Tibial nerve (tissue), 4 donors: ENCODE measurements at regions not wholly inside any gene's neighbourhood (a gene's known extent, or its start where the extent isn't known, plus 50 kb on each side); places are given as distances from the start of the nearest gene placed in this dataset.

ENCODE experiments used
- DNase-seq, 2 donors: peaks; one replicate each; pipeline ENCODE4 v3.0.0-alpha.2; 2019; ENCODE audit warnings: low spot score in 2 of 2
- H3K27ac ChIP-seq, 4 donors: fragments of 200-600 bp; sonication (generic) in 3 of 4; one replicate each; pipeline ENCODE4 v1.5.1; 2017 to 2019; ENCODE audit warnings: mild to moderate bottlenecking in 1 of 4
- H3K27me3 ChIP-seq, 2 donors: fragments of 200-600 bp; sonication (generic) in 1 of 2; one replicate each; pipeline versions ENCODE4 v1.5.1 to v1.6.0; 2017 to 2019
- H3K36me3 ChIP-seq, 3 donors: fragments of 200-600 bp; sonication (generic); one replicate each; pipeline ENCODE4 v1.5.1; 2018 to 2019
- H3K4me1 ChIP-seq, 4 donors: fragments of 200-600 bp; sonication (generic) in 3 of 4; one replicate each; pipeline ENCODE4 v1.5.1; 2017 to 2019
- H3K4me3 ChIP-seq, 4 donors: fragments of 200-600 bp; sonication (generic) in 3 of 4; one replicate each; pipeline ENCODE4 v1.5.1; 2017 to 2019; ENCODE audit warnings: mild to moderate bottlenecking in 1 of 4, moderate library complexity in 1 of 4
- H3K9me3 ChIP-seq, 4 donors: fragments of 200-600 bp; sonication (generic) in 3 of 4; one replicate each; pipeline ENCODE4 v1.5.1; 2017 to 2019
- CTCF ChIP-seq, 5 experiments: fragments of 200-600 bp in 3 of 5; fragments of 450-650 bp in 2 of 5; sonication (generic) in 3 of 5; IDR thresholded peaks; one replicate each; pipeline ENCODE4 v1.5.1; 2016 to 2019; ENCODE audit warnings: antibody characterized with exemption in 5 of 5, mild to moderate bottlenecking in 3 of 5, moderate library complexity in 2 of 5
- EP300 ChIP-seq, 2 donors: sonication (generic); formaldehyde crosslinking; IDR thresholded peaks; one replicate each; pipeline ENCODE4 v1.6.1; 2017; ENCODE audit warnings: antibody characterized with exemption in 2 of 2, mild to moderate bottlenecking in 1 of 2
- POLR2A ChIP-seq, 2 donors: fragments of 450-650 bp; IDR thresholded peaks; one replicate each; pipeline ENCODE4 v1.6.1; 2017; ENCODE audit warnings: antibody characterized with exemption in 2 of 2, mild to moderate bottlenecking in 2 of 2, moderate library complexity in 2 of 2
- WGBS, 2 donors: methylation state at CpG; one replicate each; pipeline ENCODE4 v1.1.5; 2018; 5-methylcytosine and 5-hydroxymethylcytosine counted together

- WGBS, 2 donors: 36 to 42% methylated on average over 2 of the region's 2 CpGs
- peak overlapping the region in 2 of 4 donors; percentile 31 to 48 for H3K27ac ChIP-seq
- no peaks in the 10 kb centered on the region for H3K36me3 ChIP-seq
- no peaks in the 10 kb centered on the region for H3K9me3 ChIP-seq
- no peak overlapping the region for H3K4me3 ChIP-seq
- DNase-seq: no peak
- no peaks in the 10 kb centered on the region for H3K27me3 ChIP-seq
- H3K4me1 ChIP-seq: peaks cover 0 to 35% (median 14%) of the 10 kb centered on the region in 4 donors
- no peak for TF ChIP-seq CTCF (IDR thresholded peaks at IDR 0.05)
- TF ChIP-seq POLR2A (IDR thresholded peaks at IDR 0.05): no peak
- TF ChIP-seq EP300 (IDR thresholded peaks at IDR 0.05): peak in 1 of 2 donors; percentile 42
Observed at GRCh38 chr11:95682552-95682951, 107.0 kb downstream of the FAM76B start.

GRCh38 chr11:95680169-95680929 lies 109.2 kb downstream of the FAM76B start:
- WGBS, 2 donors: 29 to 32% methylated on average over 3 of the region's 3 CpGs
- Histone ChIP-seq H3K4me1 (peaks cover 0 to 40% (median 14%) of the 10 kb centered on the region in 4 donors), H3K9me3 (no peaks in the 10 kb centered on the region), H3K4me3 (no peak overlapping the region), H3K27ac (peak overlapping the region in 3 of 4 donors; percentile 7 to 73 (median 69)), H3K36me3 (no peaks in the 10 kb centered on the region), H3K27me3 (no peaks in the 10 kb centered on the region)
- no peak for DNase-seq
- TF ChIP-seq EP300 (IDR thresholded peaks at IDR 0.05) (peak in 1 of 2 donors; percentile 73), POLR2A (IDR thresholded peaks at IDR 0.05) (no peak), CTCF (IDR thresholded peaks at IDR 0.05) (no peak)

- no peaks in the 10 kb centered on the region for H3K9me3 ChIP-seq
- 94 to 98% methylated on average over 4 of the region's 4 CpGs for WGBS, 2 donors
- no peak for TF ChIP-seq POLR2A (IDR thresholded peaks at IDR 0.05)
- no peak for TF ChIP-seq CTCF (IDR thresholded peaks at IDR 0.05)
- TF ChIP-seq EP300 (IDR thresholded peaks at IDR 0.05): no peak
- H3K27ac ChIP-seq: no peak overlapping the region
- DNase-seq: no peak
- no peak overlapping the region for H3K4me3 ChIP-seq
- H3K4me1 ChIP-seq: peaks cover 0 to 39% (median 13%) of the 10 kb centered on the region in 4 donors
- no peaks in the 10 kb centered on the region for H3K36me3 ChIP-seq
- H3K27me3 ChIP-seq: no peaks in the 10 kb centered on the region
Observed at GRCh38 chr11:95678988-95679387, 110.6 kb downstream of the FAM76B start.

- TF ChIP-seq POLR2A (IDR thresholded peaks at IDR 0.05): no peak
- TF ChIP-seq EP300 (IDR thresholded peaks at IDR 0.05): no peak
- no peak for TF ChIP-seq CTCF (IDR thresholded peaks at IDR 0.05)
- no peak for DNase-seq
- H3K4me1 ChIP-seq: peaks cover 0 to 42% (median 15%) of the 10 kb centered on the region in 4 donors
- no peaks in the 10 kb centered on the region for H3K9me3 ChIP-seq
- H3K27me3 ChIP-seq: no peaks in the 10 kb centered on the region
- no peaks in the 10 kb centered on the region for H3K36me3 ChIP-seq
- H3K27ac ChIP-seq: peak overlapping the region in 2 of 4 donors; percentile 51 to 59
- WGBS, 2 donors: 89 to 97% methylated on average over 4 of the region's 4 CpGs
- no peak overlapping the region for H3K4me3 ChIP-seq
Observed at GRCh38 chr11:95676308-95676707, 113.3 kb downstream of the FAM76B start.

- peaks cover 0 to 38% (median 13%) of the 10 kb centered on the region in 4 donors for H3K4me1 ChIP-seq
Observed at GRCh38 chr11:95675585-95675984, 114.0 kb downstream of the FAM76B start.

More at GRCh38 chr11:95675585-95675984, 114.0 kb downstream of the FAM76B start:
- Histone ChIP-seq H3K27me3 (no peaks in the 10 kb centered on the region), H3K9me3 (no peaks in the 10 kb centered on the region), H3K36me3 (no peaks in the 10 kb centered on the region), H3K4me3 (no peak overlapping the region), H3K27ac (peak overlapping the region in 2 of 4 donors; percentile 51 to 59)
- TF ChIP-seq EP300 (IDR thresholded peaks at IDR 0.05): no peak
- TF ChIP-seq POLR2A (IDR thresholded peaks at IDR 0.05): no peak
- TF ChIP-seq CTCF (IDR thresholded peaks at IDR 0.05): no peak
- WGBS, 2 donors: 20 to 35% methylated on average over 2 of the region's 2 CpGs
- no peak for DNase-seq
